Chondrocyte (in vitro differentiated cells): ENCODE measurements at regions not wholly inside any gene's neighbourhood (a gene's known extent, or its start where the extent isn't known, plus 50 kb on each side); places are given as distances from the start of the nearest gene placed in this dataset.

ENCODE experiments used
- DNase-seq: peaks from one replicate; pipeline ENCODE4 v3.0.0; 2021; ENCODE audit warnings: mixed read lengths, low spot score
- H3K27ac Mint-ChIP-seq: one replicate; pipeline ENCODE4 v1.8.0; 2021; ENCODE audit warnings: mild to moderate bottlenecking, moderate library complexity, mixed read lengths; ENCODE audit not compliant: unreplicated experiment
- H3K27me3 Mint-ChIP-seq: 2 replicates; pipeline ENCODE4 v1.8.0; 2021; ENCODE audit warnings: low read depth, mixed read lengths
- H3K36me3 Mint-ChIP-seq: 2 replicates; pipeline ENCODE4 v1.8.0; 2021; ENCODE audit warnings: low read depth, mixed read lengths
- H3K4me1 Mint-ChIP-seq: 2 replicates; pipeline ENCODE4 v1.8.0; 2021; ENCODE audit warnings: low read depth, mild to moderate bottlenecking, mixed read lengths
- H3K4me3 Mint-ChIP-seq: one replicate; pipeline ENCODE4 v1.8.0; 2021; ENCODE audit warnings: mild to moderate bottlenecking, moderate library complexity, mixed read lengths; ENCODE audit not compliant: unreplicated experiment
- H3K9me3 Mint-ChIP-seq: 2 replicates; pipeline ENCODE4 v1.8.0; 2021; ENCODE audit warnings: low read depth, mixed read lengths
- CTCF ChIP-seq: fragments of 200-600 bp; sonication (generic); IDR thresholded peaks from 2 replicates; pipeline ENCODE4 v1.5.0; 2021; ENCODE audit warnings: antibody characterized with exemption, mild to moderate bottlenecking, moderate library complexity

GRCh38 chr10:93160829-93161228, 87.1 kb downstream of the CYP26A1 start:
- no peak for DNase-seq
- Mint-ChIP-seq H3K27ac (no peak overlapping the region), H3K4me1 (peaks cover 16% of the 10 kb centered on the region)

GRCh38 chr10:93165367-93165766, 91.7 kb downstream of the CYP26A1 start:
- H3K4me1 Mint-ChIP-seq, result peaks cover 19% of the 10 kb centered on the region
- H3K36me3 Mint-ChIP-seq, result peaks cover 7% of the 10 kb centered on the region
- H3K27ac Mint-ChIP-seq, result peak overlapping the region; percentile 56

More at GRCh38 chr10:93160829-93161228, 87.1 kb downstream of the CYP26A1 start:
- Mint-ChIP-seq H3K4me3 (no peak overlapping the region), H3K36me3 (no peaks in the 10 kb centered on the region), H3K27me3 (no peaks in the 10 kb centered on the region), H3K9me3 (peaks cover 21% of the 10 kb centered on the region)
- TF ChIP-seq CTCF, result no peak

GRCh38 chr10:93166134-93166533, 92.4 kb downstream of the CYP26A1 start:
- peaks cover 12% of the 10 kb centered on the region for H3K9me3 Mint-ChIP-seq
- DNase-seq, result no peak
- H3K27me3 Mint-ChIP-seq, result no peaks in the 10 kb centered on the region
- peaks cover 18% of the 10 kb centered on the region for H3K4me1 Mint-ChIP-seq
- no peak overlapping the region for H3K4me3 Mint-ChIP-seq
- no peak for TF ChIP-seq CTCF
- H3K36me3 Mint-ChIP-seq, result peaks cover 8% of the 10 kb centered on the region
- no peak overlapping the region for H3K27ac Mint-ChIP-seq

More at GRCh38 chr10:93165367-93165766, 91.7 kb downstream of the CYP26A1 start:
- DNase-seq, result no peak
- TF ChIP-seq CTCF, result no peak
- no peak overlapping the region for H3K4me3 Mint-ChIP-seq
- peaks cover 9% of the 10 kb centered on the region for H3K9me3 Mint-ChIP-seq
- H3K27me3 Mint-ChIP-seq, result no peaks in the 10 kb centered on the region

GRCh38 chr10:93171837-93172236, 98.1 kb downstream of the CYP26A1 start:
- H3K27ac Mint-ChIP-seq, result no peak overlapping the region
- TF ChIP-seq CTCF, result no peak
- DNase-seq, result no peak
- no peaks in the 10 kb centered on the region for H3K4me1 Mint-ChIP-seq
- no peak overlapping the region for H3K4me3 Mint-ChIP-seq
- H3K27me3 Mint-ChIP-seq, result peaks cover 3% of the 10 kb centered on the region
- H3K9me3 Mint-ChIP-seq, result peaks cover 10% of the 10 kb centered on the region
- peaks cover 8% of the 10 kb centered on the region for H3K36me3 Mint-ChIP-seq

GRCh38 chr10:93173967-93174845, 100.5 kb downstream of the CYP26A1 start:
- Mint-ChIP-seq H3K4me1 (no peaks in the 10 kb centered on the region), H3K27ac (no peak overlapping the region), H3K4me3 (no peak overlapping the region), H3K36me3 (peaks cover 6% of the 10 kb centered on the region), H3K27me3 (peaks cover 3% of the 10 kb centered on the region), H3K9me3 (peaks cover 10% of the 10 kb centered on the region)
- no peak for TF ChIP-seq CTCF
- no peak for DNase-seq
